ENCODE measurements at regions not wholly inside any gene's neighbourhood (a gene's known extent, or its start where the extent isn't known, plus 50 kb on each side); places are given as distances from the start of the nearest gene placed in this dataset.

GRCh38 chr6:164415832-164416563, 893.4 kb downstream of the C6orf118 start:
- TF ChIP-seq CTCF (IDR thresholded peaks at IDR 0.05) (no peak), POLR2AphosphoS5 (IDR thresholded peaks at IDR 0.05) (no peak), EP300 (IDR thresholded peaks at IDR 0.05) (no peak)
